ENCODE measurements at regions not wholly inside any gene's neighbourhood (a gene's known extent, or its start where the extent isn't known, plus 50 kb on each side); places are given as distances from the start of the nearest gene placed in this dataset.

DNA sequence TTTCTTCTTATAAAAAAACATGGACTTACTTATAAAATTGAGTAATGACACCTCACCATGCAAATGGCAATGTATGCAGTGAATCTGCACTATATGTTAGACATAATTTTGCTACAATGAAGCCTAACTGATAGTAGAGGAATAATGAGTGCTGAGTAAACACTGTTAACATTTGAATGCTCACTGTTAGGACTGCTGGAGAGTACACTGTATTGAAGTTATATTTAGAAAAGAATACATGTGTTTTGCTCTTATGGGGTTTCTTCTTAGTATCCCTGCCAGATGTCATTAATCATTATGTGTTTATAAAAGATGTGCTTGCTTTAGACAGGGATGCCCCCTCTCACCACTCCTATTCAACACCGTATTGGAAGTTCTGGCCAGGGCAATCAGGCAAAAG is 111.1 kb upstream of the ZP4 start:
- TF ChIP-seq, protein P1, sequence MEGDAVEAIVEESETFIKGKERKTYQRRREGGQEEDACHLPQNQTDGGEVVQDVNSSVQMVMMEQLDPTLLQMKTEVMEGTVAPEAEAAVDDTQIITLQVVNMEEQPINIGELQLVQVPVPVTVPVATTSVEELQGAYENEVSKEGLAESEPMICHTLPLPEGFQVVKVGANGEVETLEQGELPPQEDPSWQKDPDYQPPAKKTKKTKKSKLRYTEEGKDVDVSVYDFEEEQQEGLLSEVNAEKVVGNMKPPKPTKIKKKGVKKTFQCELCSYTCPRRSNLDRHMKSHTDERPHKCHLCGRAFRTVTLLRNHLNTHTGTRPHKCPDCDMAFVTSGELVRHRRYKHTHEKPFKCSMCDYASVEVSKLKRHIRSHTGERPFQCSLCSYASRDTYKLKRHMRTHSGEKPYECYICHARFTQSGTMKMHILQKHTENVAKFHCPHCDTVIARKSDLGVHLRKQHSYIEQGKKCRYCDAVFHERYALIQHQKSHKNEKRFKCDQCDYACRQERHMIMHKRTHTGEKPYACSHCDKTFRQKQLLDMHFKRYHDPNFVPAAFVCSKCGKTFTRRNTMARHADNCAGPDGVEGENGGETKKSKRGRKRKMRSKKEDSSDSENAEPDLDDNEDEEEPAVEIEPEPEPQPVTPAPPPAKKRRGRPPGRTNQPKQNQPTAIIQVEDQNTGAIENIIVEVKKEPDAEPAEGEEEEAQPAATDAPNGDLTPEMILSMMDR (IDR thresholded peaks at IDR 0.05): no peak
- no peak for TF ChIP-seq POLR2A (IDR thresholded peaks at IDR 0.05)
